ENCODE measurements at regions not wholly inside any gene's neighbourhood (a gene's known extent, or its start where the extent isn't known, plus 50 kb on each side); places are given as distances from the start of the nearest gene placed in this dataset.

- TF ChIP-seq ZNF3 (CRISPR knock-in tag; IDR thresholded peaks at IDR 0.05) = no peak
- TF ChIP-seq IRF2 (CRISPR knock-in tag; IDR thresholded peaks at IDR 0.05) = no peak
- TF ChIP-seq TBP (CRISPR knock-in tag; IDR thresholded peaks at IDR 0.05) = no peak
- no peak for TF ChIP-seq ZNF354B (CRISPR knock-in tag; IDR thresholded peaks at IDR 0.05)
- TF ChIP-seq TAF15 (IDR thresholded peaks at IDR 0.05; ENCODE audit: low read depth, low read length, poor library complexity, severe bottlenecking) = no peak
- TF ChIP-seq PRDM4 (CRISPR knock-in tag; IDR thresholded peaks at IDR 0.05; ENCODE audit: borderline replicate concordance) = no peak
- TF ChIP-seq ZBTB44 (CRISPR knock-in tag; IDR thresholded peaks at IDR 0.05) = no peak
- TF ChIP-seq ELF1 (CRISPR knock-in tag; IDR thresholded peaks at IDR 0.05) = no peak
- no peak for TF ChIP-seq POLR2A (IDR thresholded peaks at IDR 0.05; ENCODE audit: insufficient read depth in 1 of 2, low read depth in 2 of 2, low read length in 2 of 2)
Measured at GRCh38 chr1:25122747-25123146, 109.6 kb downstream of the SYF2 start.

Measured in HepG2 (cell line).